CD14-positive monocyte (primary cell): ENCODE measurements at regions not wholly inside any gene's neighbourhood (a gene's known extent, or its start where the extent isn't known, plus 50 kb on each side); places are given as distances from the start of the nearest gene placed in this dataset.

Experiments used
- DNase-seq, 3 donors: peaks; one replicate each; pipeline ENCODE4 v3.0.0-alpha.2; 2011 to 2022
- H2AFZ ChIP-seq: 2 replicates; pipeline ENCODE4 v1.6.0; 2012; ENCODE audit warnings: mild to moderate bottlenecking, low read depth, low read length, inconsistent platforms; ENCODE audit not compliant: insufficient read depth, poor library complexity, severe bottlenecking
- H3K27ac ChIP-seq, 2 donors: 1 replicate in 1 of 2; 2 replicates in 1 of 2; pipeline ENCODE4 v1.5.1; 2012 to 2013; ENCODE audit warnings: low read length in 2 of 2, control low read depth in 1 of 2, inconsistent platforms in 1 of 2, low read depth in 1 of 2, mild to moderate bottlenecking in 1 of 2
- H3K27me3 ChIP-seq, 2 donors: one replicate each; pipeline versions ENCODE4 v1.6.0 to v1.6.1; 2011 to 2013; ENCODE audit warnings: low read length in 2 of 2; ENCODE audit not compliant: control insufficient read depth in 2 of 2, insufficient read depth in 2 of 2
- H3K36me3 ChIP-seq, 2 donors: replicated peaks in 1 of 2; 1 replicate in 1 of 2; 2 replicates in 1 of 2; pipeline versions ENCODE4 v1.5.1 to v1.6.1; 2012 to 2013; ENCODE audit warnings: low read length in 2 of 2, control low read depth in 1 of 2, inconsistent platforms in 1 of 2, mild to moderate bottlenecking in 1 of 2; ENCODE audit not compliant: insufficient read depth in 2 of 2, control insufficient read depth in 1 of 2
- H3K4me1 ChIP-seq, 2 donors: 1 replicate in 1 of 2; 2 replicates in 1 of 2; pipeline versions ENCODE4 v1.5.1 to v1.6.1; 2012 to 2013; ENCODE audit warnings: low read length in 2 of 2, control low read depth in 1 of 2, inconsistent platforms in 1 of 2, mild to moderate bottlenecking in 1 of 2, moderate library complexity in 1 of 2; ENCODE audit not compliant: insufficient read depth in 2 of 2, control insufficient read depth in 1 of 2
- H3K4me2 ChIP-seq: replicated peaks from 2 replicates; pipeline ENCODE3; 2012; ENCODE audit warnings: low read length, moderate library complexity, mild to moderate bottlenecking; ENCODE audit not compliant: poor library complexity, severe bottlenecking; ENCODE audit errors: extremely low read depth
- H3K4me3 ChIP-seq, 3 experiments: fragments of 200-600 bp in 1 of 3; sonication (generic) in 1 of 3; replicated peaks in 1 of 3; 1 replicate in 2 of 3; 2 replicates in 1 of 3; pipeline ENCODE4 v1.5.1; 2011 to 2013; ENCODE audit warnings: low read length in 3 of 3, mild to moderate bottlenecking in 3 of 3, control low read depth in 2 of 3, low read depth in 2 of 3, inconsistent platforms in 1 of 3, moderate library complexity in 1 of 3
- H3K79me2 ChIP-seq: 2 replicates; pipeline ENCODE4 v1.6.0; 2012; ENCODE audit warnings: mild to moderate bottlenecking, control low read depth, inconsistent platforms, low read length, moderate library complexity; ENCODE audit not compliant: insufficient read depth
- H3K9ac ChIP-seq: 2 replicates; pipeline ENCODE4 v1.6.0; 2017; ENCODE audit warnings: low read length, mild to moderate bottlenecking; ENCODE audit not compliant: insufficient read depth, poor library complexity, severe bottlenecking
- H3K9me3 ChIP-seq, 2 donors: replicated peaks in 1 of 2; 1 replicate in 1 of 2; 2 replicates in 1 of 2; pipeline versions ENCODE4 v1.5.1 to v1.6.1; 2012 to 2013; ENCODE audit warnings: low read length in 2 of 2, control low read depth in 1 of 2; ENCODE audit not compliant: control insufficient read depth in 1 of 2, insufficient read depth in 1 of 2
- H4K20me1 ChIP-seq: 2 replicates; pipeline ENCODE4 v1.6.0; 2012; ENCODE audit warnings: mild to moderate bottlenecking, low read length, control low read depth, moderate library complexity; ENCODE audit not compliant: insufficient read depth
- H3K27ac Mint-ChIP-seq, 7 donors: one replicate each; pipeline ENCODE4 v1.8.0; 2020; ENCODE audit warnings: mild to moderate bottlenecking in 7 of 7, mixed read lengths in 7 of 7, moderate library complexity in 6 of 7, inconsistent platforms in 2 of 7
- H3K27me3 Mint-ChIP-seq, 3 donors: one replicate each; pipeline ENCODE4 v1.8.0; 2021 to 2022; ENCODE audit warnings: low read depth in 3 of 3, mild to moderate bottlenecking in 3 of 3, mixed read lengths in 3 of 3, moderate library complexity in 3 of 3, inconsistent platforms in 1 of 3
- H3K36me3 Mint-ChIP-seq, 2 donors: one replicate each; pipeline ENCODE4 v1.8.0; 2020; ENCODE audit warnings: mixed read lengths in 2 of 2, inconsistent platforms in 1 of 2, mild to moderate bottlenecking in 1 of 2
- H3K4me1 Mint-ChIP-seq: one replicate; pipeline ENCODE4 v1.8.0; 2020; ENCODE audit warnings: mild to moderate bottlenecking, mixed read lengths
- H3K4me3 Mint-ChIP-seq, 2 donors: one replicate each; pipeline ENCODE4 v1.8.0; 2020; ENCODE audit warnings: mild to moderate bottlenecking in 2 of 2, mixed read lengths in 2 of 2, moderate library complexity in 1 of 2
- H3K9me3 Mint-ChIP-seq, 7 donors: one replicate each; pipeline ENCODE4 v1.8.0; 2020 to 2022; ENCODE audit warnings: mixed read lengths in 7 of 7, mild to moderate bottlenecking in 6 of 7, moderate library complexity in 6 of 7, inconsistent platforms in 2 of 7
- WGBS: methylation state at CpG from one replicate; pipeline ENCODE4 v1.1.5; 2013; ENCODE audit warnings: missing lambda C conversion rate; ENCODE audit not compliant: insufficient coverage; 5-methylcytosine and 5-hydroxymethylcytosine counted together
- intact Hi-C, 2 donors: fragments of 100-400 bp; cut with micrococcal nuclease; formaldehyde crosslinking; loops; one replicate each; pipeline versions ENCODE4 v1.15.0 to v1.15.1; 2023
- TF ChIP-seq, protein P1 (sequence below): fragments of 200-600 bp; IDR thresholded peaks from one replicate; pipeline ENCODE4 v1.8.0; 2022; ENCODE audit warnings: antibody characterized with exemption, mild to moderate bottlenecking

DNA sequence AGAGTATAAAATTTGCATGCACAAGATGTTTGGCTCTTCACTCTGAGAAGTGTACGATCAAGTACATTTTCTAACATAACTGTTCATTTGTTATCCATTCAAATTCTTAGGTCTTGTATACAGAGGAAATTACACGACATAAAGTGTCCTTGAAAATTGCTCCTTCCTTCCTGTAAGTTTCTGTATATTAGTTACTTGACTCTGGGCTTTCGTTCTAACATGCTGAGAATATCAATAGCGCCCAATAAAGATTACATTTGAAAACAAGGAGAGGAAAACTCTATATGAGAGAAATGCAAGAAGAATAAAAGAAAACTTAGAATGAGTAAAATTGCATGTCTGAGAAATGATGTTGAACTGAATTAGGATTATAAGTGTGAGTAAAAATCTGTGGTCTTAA lies 722.5 kb upstream of the CADM2 start:
- H3K4me1 Mint-ChIP-seq, result no peaks in the 10 kb centered on the region
- no peak overlapping the region for H3K4me3 ChIP-seq
- H3K4me1 ChIP-seq, result no peaks in the 10 kb centered on the region
- H2AFZ ChIP-seq, result no peak overlapping the region
- intact Hi-C loops, result no loop called here
- no peak overlapping the region for H3K4me2 ChIP-seq
- H3K9me3 Mint-ChIP-seq, result peaks cover 2 to 16% (median 4%) of the 10 kb centered on the region in 7 donors
- H3K27me3 ChIP-seq, result no peaks in the 10 kb centered on the region
- DNase-seq, result no peak
- TF ChIP-seq, protein P1, sequence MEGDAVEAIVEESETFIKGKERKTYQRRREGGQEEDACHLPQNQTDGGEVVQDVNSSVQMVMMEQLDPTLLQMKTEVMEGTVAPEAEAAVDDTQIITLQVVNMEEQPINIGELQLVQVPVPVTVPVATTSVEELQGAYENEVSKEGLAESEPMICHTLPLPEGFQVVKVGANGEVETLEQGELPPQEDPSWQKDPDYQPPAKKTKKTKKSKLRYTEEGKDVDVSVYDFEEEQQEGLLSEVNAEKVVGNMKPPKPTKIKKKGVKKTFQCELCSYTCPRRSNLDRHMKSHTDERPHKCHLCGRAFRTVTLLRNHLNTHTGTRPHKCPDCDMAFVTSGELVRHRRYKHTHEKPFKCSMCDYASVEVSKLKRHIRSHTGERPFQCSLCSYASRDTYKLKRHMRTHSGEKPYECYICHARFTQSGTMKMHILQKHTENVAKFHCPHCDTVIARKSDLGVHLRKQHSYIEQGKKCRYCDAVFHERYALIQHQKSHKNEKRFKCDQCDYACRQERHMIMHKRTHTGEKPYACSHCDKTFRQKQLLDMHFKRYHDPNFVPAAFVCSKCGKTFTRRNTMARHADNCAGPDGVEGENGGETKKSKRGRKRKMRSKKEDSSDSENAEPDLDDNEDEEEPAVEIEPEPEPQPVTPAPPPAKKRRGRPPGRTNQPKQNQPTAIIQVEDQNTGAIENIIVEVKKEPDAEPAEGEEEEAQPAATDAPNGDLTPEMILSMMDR, result no peak
- H3K27ac Mint-ChIP-seq, result no peak overlapping the region
- no peaks in the 10 kb centered on the region for H3K79me2 ChIP-seq
- no peaks in the 10 kb centered on the region for H3K36me3 ChIP-seq
- no peak overlapping the region for H3K4me3 Mint-ChIP-seq
- no peak overlapping the region for H3K9ac ChIP-seq
- H4K20me1 ChIP-seq, result no peaks in the 10 kb centered on the region
- no peak overlapping the region for H3K27ac ChIP-seq
- H3K27me3 Mint-ChIP-seq, result no peaks in the 10 kb centered on the region
- no peaks in the 10 kb centered on the region for H3K36me3 Mint-ChIP-seq
- peaks cover 7 to 22% of the 10 kb centered on the region in 2 donors for H3K9me3 ChIP-seq
- WGBS, result no CpG with 5 or more reads among the region's 4 CpGs

DNA sequence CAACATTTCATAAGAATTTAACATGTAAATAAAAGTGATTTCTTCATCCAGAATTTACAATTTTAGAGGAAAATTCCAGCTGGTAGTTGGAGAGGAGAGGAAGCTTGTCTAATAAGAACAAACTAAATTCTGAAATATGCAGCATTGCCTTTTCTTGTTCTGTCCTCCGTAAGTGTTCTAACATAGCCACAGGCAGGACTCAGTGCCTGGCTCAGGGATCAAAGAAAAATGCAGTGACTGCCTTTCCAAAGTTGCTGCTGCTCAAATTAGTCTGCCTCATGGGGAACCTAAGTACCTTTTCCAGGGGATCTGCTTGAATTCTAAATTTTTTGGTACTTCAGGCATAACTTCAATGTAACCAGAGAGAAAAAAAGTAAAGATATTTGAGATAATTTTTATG lies 713.0 kb upstream of the CADM2 start:
- no peak overlapping the region for H3K9ac ChIP-seq
- no peak overlapping the region for H3K27ac Mint-ChIP-seq
- no peak for DNase-seq
- 88% methylated on average over 1 of the region's 1 CpG for WGBS
- TF ChIP-seq, protein P1, result no peak
- no peaks in the 10 kb centered on the region for H3K4me1 Mint-ChIP-seq
- H3K36me3 Mint-ChIP-seq, result no peaks in the 10 kb centered on the region
- no peak overlapping the region for H3K4me3 Mint-ChIP-seq
- no peaks in the 10 kb centered on the region for H3K36me3 ChIP-seq
- no peak overlapping the region for H3K4me2 ChIP-seq
- H3K9me3 Mint-ChIP-seq, result peaks cover 2 to 7% (median 3%) of the 10 kb centered on the region in 7 donors
- peaks cover 6 to 7% of the 10 kb centered on the region in 2 donors for H3K9me3 ChIP-seq
- intact Hi-C loops, result no loop called here
- no peaks in the 10 kb centered on the region for H4K20me1 ChIP-seq
- no peaks in the 10 kb centered on the region for H3K79me2 ChIP-seq
- H3K4me3 ChIP-seq, result no peak overlapping the region
- H3K27ac ChIP-seq, result no peak overlapping the region
- H3K4me1 ChIP-seq, result no peaks in the 10 kb centered on the region
- no peaks in the 10 kb centered on the region for H3K27me3 Mint-ChIP-seq
- no peaks in the 10 kb centered on the region for H3K27me3 ChIP-seq
- no peak overlapping the region for H2AFZ ChIP-seq
